ENCODE measurements at regions not wholly inside any gene's neighbourhood (a gene's known extent, or its start where the extent isn't known, plus 50 kb on each side); places are given as distances from the start of the nearest gene placed in this dataset.

DNA sequence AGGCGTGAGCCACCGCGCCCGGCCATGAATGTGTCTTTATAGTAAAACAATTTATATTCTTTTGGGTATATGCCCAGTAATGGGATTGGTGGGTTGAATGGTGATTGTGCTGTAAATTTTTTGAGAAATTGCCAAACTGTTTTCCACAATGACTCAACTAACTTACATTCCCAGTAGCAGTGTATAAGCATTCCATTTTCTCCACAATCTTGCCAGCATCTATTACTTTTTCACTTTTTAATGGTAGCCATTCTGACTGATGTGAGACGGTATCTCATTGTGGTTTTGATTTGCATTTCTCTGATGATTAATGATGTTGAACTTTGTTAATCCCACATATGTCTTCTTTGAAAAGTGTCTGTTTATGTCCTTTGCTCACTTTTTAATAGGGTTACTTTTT is 1187.9 kb downstream of the XPNPEP1 start:
- 58 to 68% methylated on average over 5 of the region's 5 CpGs for WGBS, 2 donors

DNA sequence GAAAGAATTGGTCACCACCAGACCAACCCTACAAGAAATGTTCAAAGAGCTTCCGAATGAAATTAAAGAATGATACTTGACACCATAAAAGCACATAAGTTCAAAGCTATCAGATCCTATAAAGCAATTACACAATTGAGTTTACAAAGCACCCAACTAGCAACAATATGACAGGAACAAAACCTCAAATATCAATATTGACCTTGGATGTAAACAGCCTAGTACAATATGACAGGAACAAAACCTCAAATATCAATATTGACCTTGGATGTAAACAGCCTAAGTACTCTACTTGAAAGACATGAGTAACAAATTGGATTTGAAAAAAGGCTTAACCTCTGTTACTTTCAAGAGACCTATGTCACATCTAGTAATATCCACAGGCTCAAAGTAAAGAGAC is 1201.4 kb downstream of the XPNPEP1 start:
- TF ChIP-seq EP300 (IDR thresholded peaks at IDR 0.05) (no peak), POLR2A (IDR thresholded peaks at IDR 0.05) (no peak)
- TF ChIP-seq, protein P1, sequence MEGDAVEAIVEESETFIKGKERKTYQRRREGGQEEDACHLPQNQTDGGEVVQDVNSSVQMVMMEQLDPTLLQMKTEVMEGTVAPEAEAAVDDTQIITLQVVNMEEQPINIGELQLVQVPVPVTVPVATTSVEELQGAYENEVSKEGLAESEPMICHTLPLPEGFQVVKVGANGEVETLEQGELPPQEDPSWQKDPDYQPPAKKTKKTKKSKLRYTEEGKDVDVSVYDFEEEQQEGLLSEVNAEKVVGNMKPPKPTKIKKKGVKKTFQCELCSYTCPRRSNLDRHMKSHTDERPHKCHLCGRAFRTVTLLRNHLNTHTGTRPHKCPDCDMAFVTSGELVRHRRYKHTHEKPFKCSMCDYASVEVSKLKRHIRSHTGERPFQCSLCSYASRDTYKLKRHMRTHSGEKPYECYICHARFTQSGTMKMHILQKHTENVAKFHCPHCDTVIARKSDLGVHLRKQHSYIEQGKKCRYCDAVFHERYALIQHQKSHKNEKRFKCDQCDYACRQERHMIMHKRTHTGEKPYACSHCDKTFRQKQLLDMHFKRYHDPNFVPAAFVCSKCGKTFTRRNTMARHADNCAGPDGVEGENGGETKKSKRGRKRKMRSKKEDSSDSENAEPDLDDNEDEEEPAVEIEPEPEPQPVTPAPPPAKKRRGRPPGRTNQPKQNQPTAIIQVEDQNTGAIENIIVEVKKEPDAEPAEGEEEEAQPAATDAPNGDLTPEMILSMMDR (IDR thresholded peaks at IDR 0.05) = no peak
- no peak overlapping the region for H3K27ac ChIP-seq
- no peaks in the 10 kb centered on the region for H3K4me1 ChIP-seq
- H3K4me3 ChIP-seq = no peak overlapping the region
- no peak for DNase-seq (ENCODE audit: low spot score in 2 of 2)
- H3K36me3 ChIP-seq = no peaks in the 10 kb centered on the region
- no peaks in the 10 kb centered on the region for H3K27me3 ChIP-seq
- peaks cover 0 to 16% (median 0%) of the 10 kb centered on the region in 4 donors for H3K9me3 ChIP-seq
- 82% methylated on average over 1 of the region's 1 CpG for WGBS, 2 donors

More for the DNA sequence above, 1187.9 kb downstream of the XPNPEP1 start:
- no peak for DNase-seq (ENCODE audit: low spot score in 2 of 2)
- Histone ChIP-seq H3K27me3 (no peaks in the 10 kb centered on the region), H3K4me3 (no peak overlapping the region), H3K9me3 (no peaks in the 10 kb centered on the region), H3K27ac (no peak overlapping the region), H3K4me1 (no peaks in the 10 kb centered on the region), H3K36me3 (no peaks in the 10 kb centered on the region)
- TF ChIP-seq, protein P1 (IDR thresholded peaks at IDR 0.05) = no peak
- TF ChIP-seq EP300 (IDR thresholded peaks at IDR 0.05) (no peak), POLR2A (IDR thresholded peaks at IDR 0.05) (no peak)

DNA sequence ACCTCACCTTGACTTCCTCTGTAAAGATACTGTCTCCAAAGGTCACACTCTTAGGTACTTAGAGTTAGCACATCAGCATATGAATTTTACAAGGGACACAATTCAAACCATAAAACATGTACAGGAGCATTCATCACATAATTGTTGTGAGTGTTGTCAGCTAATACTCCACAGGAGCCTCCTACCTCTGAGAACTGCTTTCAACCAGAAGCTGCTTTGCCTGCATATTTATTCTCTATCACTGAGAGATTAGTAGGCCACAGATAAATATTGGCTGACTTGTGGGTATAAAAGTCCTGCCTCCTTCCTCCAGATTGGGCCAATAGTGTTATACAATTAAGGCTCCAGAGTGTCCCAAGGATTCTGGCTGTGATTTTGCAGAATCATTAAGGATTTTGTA is 1207.0 kb downstream of the XPNPEP1 start:
- no peak overlapping the region for H3K27ac ChIP-seq
- H3K27me3 ChIP-seq = no peaks in the 10 kb centered on the region
- DNase-seq (ENCODE audit: low spot score in 2 of 2) = no peak
- H3K9me3 ChIP-seq = peaks cover 0 to 35% (median 0%) of the 10 kb centered on the region in 4 donors
- H3K4me1 ChIP-seq = no peaks in the 10 kb centered on the region
- no peak overlapping the region for H3K4me3 ChIP-seq
- TF ChIP-seq, protein P1 (IDR thresholded peaks at IDR 0.05) = no peak
- TF ChIP-seq EP300 (IDR thresholded peaks at IDR 0.05) = no peak
- no peak for TF ChIP-seq POLR2A (IDR thresholded peaks at IDR 0.05)
- H3K36me3 ChIP-seq = no peaks in the 10 kb centered on the region

DNA sequence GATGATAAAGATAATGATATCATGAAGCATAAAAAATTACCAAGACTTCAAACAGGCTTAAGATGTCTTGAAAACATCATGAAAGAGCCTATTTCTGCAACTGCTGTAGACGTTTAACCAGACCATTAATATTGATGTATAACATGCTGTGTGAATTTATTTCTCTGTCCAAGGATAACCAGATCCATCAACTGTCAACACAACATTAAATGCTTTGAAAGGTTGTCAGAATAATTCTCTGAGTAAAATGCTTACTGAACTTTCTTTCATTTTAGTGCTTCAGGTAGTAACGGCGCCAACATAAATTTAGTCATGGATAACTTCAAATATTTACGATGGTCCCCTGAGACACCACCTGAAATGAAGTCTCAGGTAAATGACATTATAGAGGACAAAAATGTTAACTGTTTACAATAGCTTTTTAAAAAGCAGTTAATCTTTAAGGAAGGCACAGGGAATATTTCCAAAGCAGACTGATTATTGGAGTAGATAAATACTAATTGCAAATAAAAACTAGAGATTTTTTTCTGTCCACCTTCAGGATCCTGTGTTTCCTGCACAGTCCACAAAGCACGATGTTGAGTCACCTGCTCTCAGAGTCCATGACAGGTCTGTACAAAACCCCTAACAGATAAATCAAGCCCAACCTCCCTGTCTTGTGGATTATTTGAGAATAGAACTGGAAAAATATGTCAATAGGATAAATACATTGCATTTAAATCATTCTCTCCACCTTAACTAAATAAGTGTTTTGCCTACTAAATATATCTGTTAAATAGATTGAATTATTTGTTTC is 1213.2 kb downstream of the XPNPEP1 start:
- WGBS, 2 donors = 71 to 74% methylated on average over 5 of the region's 5 CpGs

DNA sequence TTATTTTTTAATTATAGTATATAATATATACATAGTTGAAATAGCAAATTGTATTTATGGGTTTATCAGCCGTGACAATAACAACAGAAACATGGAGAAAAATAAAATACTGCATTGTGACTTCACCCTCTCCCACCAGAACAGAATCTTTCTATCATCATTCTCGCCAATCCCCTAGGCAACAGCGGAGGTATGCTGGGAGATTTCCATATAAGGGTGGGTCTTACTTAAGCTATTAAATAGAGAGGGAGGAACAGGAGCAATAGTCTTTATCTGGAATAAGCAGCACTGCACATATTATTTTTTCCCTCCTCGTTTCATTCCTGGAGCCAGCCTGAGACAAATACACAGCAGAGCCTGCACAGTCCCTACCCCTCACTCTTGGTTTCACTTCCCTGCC is 1214.9 kb downstream of the XPNPEP1 start:
- WGBS, 2 donors = 68 to 71% methylated on average over 4 of the region's 4 CpGs
- DNase-seq (ENCODE audit: low spot score in 2 of 2) = no peak
- H3K27me3 ChIP-seq = no peaks in the 10 kb centered on the region

More for the DNA sequence above, 1213.2 kb downstream of the XPNPEP1 start:
- no peak for DNase-seq (ENCODE audit: low spot score in 2 of 2)
- TF ChIP-seq, protein P1 (IDR thresholded peaks at IDR 0.05) = no peak
- TF ChIP-seq POLR2A (IDR thresholded peaks at IDR 0.05) (no peak), EP300 (IDR thresholded peaks at IDR 0.05) (no peak)
- Histone ChIP-seq H3K27ac (no peak overlapping the region), H3K36me3 (no peaks in the 10 kb centered on the region), H3K4me1 (no peaks in the 10 kb centered on the region), H3K9me3 (peaks cover 0 to 24% (median 0%) of the 10 kb centered on the region in 4 donors), H3K27me3 (no peaks in the 10 kb centered on the region), H3K4me3 (no peak overlapping the region)

More for the DNA sequence above, 1214.9 kb downstream of the XPNPEP1 start:
- H3K9me3 ChIP-seq = peaks cover 0 to 17% (median 0%) of the 10 kb centered on the region in 4 donors
- no peaks in the 10 kb centered on the region for H3K36me3 ChIP-seq
- H3K4me3 ChIP-seq = no peak overlapping the region
- H3K4me1 ChIP-seq = no peaks in the 10 kb centered on the region
- no peak for TF ChIP-seq EP300 (IDR thresholded peaks at IDR 0.05)
- TF ChIP-seq, protein P1 (IDR thresholded peaks at IDR 0.05) = no peak
- no peak for TF ChIP-seq POLR2A (IDR thresholded peaks at IDR 0.05)
- no peak overlapping the region for H3K27ac ChIP-seq

All from tibial nerve (tissue), 4 donors.